Astrocyte (in vitro differentiated cells and primary cell): ENCODE measurements at regions not wholly inside any gene's neighbourhood (a gene's known extent, or its start where the extent isn't known, plus 50 kb on each side); places are given as distances from the start of the nearest gene placed in this dataset.

Source experiments
- DNase-seq: peaks from one replicate; pipeline ENCODE4 v3.0.0-alpha.2; 2010; ENCODE audit warnings: low read depth
- FAIRE-seq: peaks from 2 replicates; lab custom pipeline; 2011; peaks lifted over from hg19 to GRCh38; lab: Jason Lieb, UNC
- H2AFZ ChIP-seq: 2 replicates; pipeline ENCODE4 v1.6.0; 2012; ENCODE audit warnings: low read depth, low read length, inconsistent platforms
- H3K27ac ChIP-seq: 2 replicates; pipeline ENCODE4 v1.5.1; 2011; ENCODE audit warnings: low read depth, low read length, inconsistent platforms
- H3K27me3 ChIP-seq: 2 replicates; pipeline ENCODE4 v1.6.0; 2011; ENCODE audit warnings: low read length, inconsistent platforms; ENCODE audit not compliant: insufficient read depth
- H3K36me3 ChIP-seq: 2 replicates; pipeline ENCODE4 v1.5.1; 2011; ENCODE audit warnings: low read length, inconsistent platforms; ENCODE audit not compliant: insufficient read depth
- H3K4me1 ChIP-seq: 2 replicates; pipeline ENCODE4 v1.5.1; 2011; ENCODE audit warnings: low read length, inconsistent platforms; ENCODE audit not compliant: insufficient read depth
- H3K4me2 ChIP-seq: 2 replicates; pipeline ENCODE4 v1.6.0; 2012; ENCODE audit warnings: low read length, inconsistent platforms
- H3K4me3 ChIP-seq: 2 replicates; pipeline ENCODE4 v1.5.1; 2011; ENCODE audit warnings: low read depth, mild to moderate bottlenecking, low read length, inconsistent platforms; ENCODE audit not compliant: insufficient read depth
- H3K79me2 ChIP-seq: 2 replicates; pipeline ENCODE4 v1.6.0; 2012; ENCODE audit warnings: mild to moderate bottlenecking, low read length, inconsistent platforms; ENCODE audit not compliant: insufficient read depth
- H3K9ac ChIP-seq: 2 replicates; pipeline ENCODE4 v1.6.0; 2012; ENCODE audit warnings: mild to moderate bottlenecking, low read length, inconsistent platforms
- H3K9me3 ChIP-seq: 2 replicates; pipeline ENCODE4 v1.5.1; 2012; ENCODE audit warnings: low read depth, mild to moderate bottlenecking, low read length, inconsistent platforms; ENCODE audit not compliant: insufficient read depth
- H4K20me1 ChIP-seq: 2 replicates; pipeline ENCODE4 v1.6.0; 2012; ENCODE audit warnings: low read length, inconsistent platforms; ENCODE audit not compliant: insufficient read depth
- H3K27ac Mint-ChIP-seq: one replicate; pipeline ENCODE4 v1.8.0; 2021; ENCODE audit warnings: mild to moderate bottlenecking, mixed read lengths; ENCODE audit not compliant: unreplicated experiment
- H3K27me3 Mint-ChIP-seq: one replicate; pipeline ENCODE4 v1.8.0; 2021; ENCODE audit warnings: low read depth, mixed read lengths; ENCODE audit not compliant: unreplicated experiment
- H3K36me3 Mint-ChIP-seq: one replicate; pipeline ENCODE4 v1.8.0; 2021; ENCODE audit warnings: low read depth, mixed read lengths; ENCODE audit not compliant: unreplicated experiment
- H3K4me1 Mint-ChIP-seq: one replicate; pipeline ENCODE4 v1.8.0; 2021; ENCODE audit warnings: low read depth, mixed read lengths; ENCODE audit not compliant: unreplicated experiment
- H3K4me3 Mint-ChIP-seq: one replicate; pipeline ENCODE4 v1.8.0; 2021; ENCODE audit warnings: mild to moderate bottlenecking, moderate library complexity, mixed read lengths; ENCODE audit not compliant: unreplicated experiment
- H3K9me3 Mint-ChIP-seq: one replicate; pipeline ENCODE4 v1.8.0; 2021; ENCODE audit warnings: mild to moderate bottlenecking, mixed read lengths; ENCODE audit not compliant: unreplicated experiment
- CTCF ChIP-seq: IDR thresholded peaks from 2 replicates; pipeline ENCODE4 v1.5.1; 2011; ENCODE audit warnings: low read depth, mild to moderate bottlenecking, inconsistent platforms, low read length, moderate library complexity; ENCODE audit not compliant: insufficient read depth
- EZH2 ChIP-seq: IDR thresholded peaks from 2 replicates; pipeline ENCODE4 v1.6.1; 2012; ENCODE audit warnings: mild to moderate bottlenecking, low read length, inconsistent platforms; ENCODE audit not compliant: insufficient read depth

- H3K9me3 Mint-ChIP-seq: peaks cover 15% of the 10 kb centered on the region
- Histone ChIP-seq H2AFZ (no peak overlapping the region), H3K4me1 (peaks cover 3% of the 10 kb centered on the region), H3K4me3 (no peak overlapping the region), H4K20me1 (no peaks in the 10 kb centered on the region), H3K79me2 (no peaks in the 10 kb centered on the region), H3K27me3 (peaks cover 30% of the 10 kb centered on the region), H3K9me3 (peaks cover 4% of the 10 kb centered on the region), H3K9ac (no peak overlapping the region), H3K4me2 (no peak overlapping the region), H3K36me3 (no peaks in the 10 kb centered on the region), H3K27ac (no peak overlapping the region)
- peaks cover 91% of the 10 kb centered on the region for H3K27me3 Mint-ChIP-seq
- DNase-seq (no peak), FAIRE-seq (no peak)
- no peaks in the 10 kb centered on the region for H3K36me3 Mint-ChIP-seq
- TF ChIP-seq EZH2: no peak
- H3K4me1 Mint-ChIP-seq: no peaks in the 10 kb centered on the region
- H3K4me3 Mint-ChIP-seq: no peak overlapping the region
- no peak overlapping the region for H3K27ac Mint-ChIP-seq
Measured at GRCh38 chr20:58145506-58146080, 82.9 kb downstream of the ANKRD60 start.

GRCh38 chr20:58144096-58144495, 84.4 kb downstream of the ANKRD60 start:
- Mint-ChIP-seq H3K36me3 (no peaks in the 10 kb centered on the region), H3K4me3 (no peak overlapping the region), H3K4me1 (no peaks in the 10 kb centered on the region), H3K9me3 (peaks cover 12% of the 10 kb centered on the region), H3K27ac (no peak overlapping the region), H3K27me3 (peaks cover 92% of the 10 kb centered on the region)
- Histone ChIP-seq H3K27ac (no peak overlapping the region), H3K27me3 (peaks cover 22% of the 10 kb centered on the region), H3K79me2 (no peaks in the 10 kb centered on the region), H3K4me3 (no peak overlapping the region), H3K4me1 (no peaks in the 10 kb centered on the region), H2AFZ (no peak overlapping the region), H3K9ac (no peak overlapping the region), H3K36me3 (no peaks in the 10 kb centered on the region), H3K4me2 (no peak overlapping the region), H3K9me3 (peaks cover 4% of the 10 kb centered on the region), H4K20me1 (no peaks in the 10 kb centered on the region)
- TF ChIP-seq EZH2: no peak
- TF ChIP-seq CTCF: no peak
- DNase-seq (no peak), FAIRE-seq (no peak)

- no peak for FAIRE-seq
Measured at GRCh38 chr20:58143531-58143930, 84.9 kb downstream of the ANKRD60 start.

More at GRCh38 chr20:58143531-58143930, 84.9 kb downstream of the ANKRD60 start:
- peaks cover 12% of the 10 kb centered on the region for H3K9me3 Mint-ChIP-seq
- no peaks in the 10 kb centered on the region for H3K9me3 ChIP-seq
- no peaks in the 10 kb centered on the region for H3K4me1 Mint-ChIP-seq
- H3K27ac ChIP-seq: no peak overlapping the region
- TF ChIP-seq EZH2: no peak
- TF ChIP-seq CTCF: no peak
- no peaks in the 10 kb centered on the region for H3K36me3 Mint-ChIP-seq
- no peak overlapping the region for H2AFZ ChIP-seq
- DNase-seq: no peak
- H3K27ac Mint-ChIP-seq: no peak overlapping the region
- peaks cover 16% of the 10 kb centered on the region for H3K27me3 ChIP-seq
- no peak overlapping the region for H3K4me3 Mint-ChIP-seq
- H3K4me3 ChIP-seq: no peak overlapping the region
- no peak overlapping the region for H3K4me2 ChIP-seq
- no peak overlapping the region for H3K9ac ChIP-seq
- H4K20me1 ChIP-seq: no peaks in the 10 kb centered on the region
- H3K36me3 ChIP-seq: no peaks in the 10 kb centered on the region
- peaks cover 92% of the 10 kb centered on the region for H3K27me3 Mint-ChIP-seq
- H3K79me2 ChIP-seq: no peaks in the 10 kb centered on the region
- no peaks in the 10 kb centered on the region for H3K4me1 ChIP-seq
